Rectal smooth muscle tissue (tissue), 1 donor: ENCODE measurements at regions not wholly inside any gene's neighbourhood (a gene's known extent, or its start where the extent isn't known, plus 50 kb on each side); places are given as distances from the start of the nearest gene placed in this dataset.

Experiments used
- H3K27ac ChIP-seq: one replicate; pipeline ENCODE4 v1.7.0; 2013; ENCODE audit warnings: low read depth, low read length, inconsistent platforms
- H3K27me3 ChIP-seq: one replicate; pipeline ENCODE4 v1.7.0; 2013; ENCODE audit warnings: low read length; ENCODE audit not compliant: control insufficient read depth, insufficient read depth
- H3K36me3 ChIP-seq: one replicate; pipeline ENCODE4 v1.7.0; 2013; ENCODE audit warnings: low read length; ENCODE audit not compliant: control insufficient read depth, insufficient read depth
- H3K4me1 ChIP-seq: one replicate; pipeline ENCODE4 v1.7.0; 2013; ENCODE audit warnings: low read length; ENCODE audit not compliant: control insufficient read depth, insufficient read depth
- H3K4me3 ChIP-seq: one replicate; pipeline ENCODE4 v1.7.0; 2013; ENCODE audit warnings: low read length
- H3K9ac ChIP-seq: one replicate; pipeline ENCODE4 v1.7.0; 2013; ENCODE audit warnings: low read length

GRCh38 chr4:20572976-20573375 lies 127.3 kb upstream of the PACRGL start:
- H3K27ac ChIP-seq, result no peak overlapping the region
- H3K27me3 ChIP-seq, result no peaks in the 10 kb centered on the region
- no peaks in the 10 kb centered on the region for H3K36me3 ChIP-seq
- H3K9ac ChIP-seq, result no peak overlapping the region
- H3K4me3 ChIP-seq, result no peak overlapping the region
- no peaks in the 10 kb centered on the region for H3K4me1 ChIP-seq

- Histone ChIP-seq H3K27ac (no peak overlapping the region), H3K9ac (no peak overlapping the region), H3K4me1 (no peaks in the 10 kb centered on the region), H3K4me3 (no peak overlapping the region), H3K27me3 (no peaks in the 10 kb centered on the region), H3K36me3 (no peaks in the 10 kb centered on the region)
These were observed 125.3 kb upstream of the PACRGL start for GRCh38 chr4:20574986-20575385.

GRCh38 chr4:20575486-20575885 lies 124.8 kb upstream of the PACRGL start:
- H3K36me3 ChIP-seq, result no peaks in the 10 kb centered on the region
- H3K27ac ChIP-seq, result no peak overlapping the region
- no peak overlapping the region for H3K9ac ChIP-seq
- no peak overlapping the region for H3K4me3 ChIP-seq
- no peaks in the 10 kb centered on the region for H3K27me3 ChIP-seq
- H3K4me1 ChIP-seq, result no peaks in the 10 kb centered on the region

GRCh38 chr4:20576861-20577260 lies 123.4 kb upstream of the PACRGL start:
- H3K4me1 ChIP-seq, result no peaks in the 10 kb centered on the region

GRCh38 chr4:20577702-20578101 lies 122.6 kb upstream of the PACRGL start:
- Histone ChIP-seq H3K4me1 (no peaks in the 10 kb centered on the region), H3K4me3 (no peak overlapping the region), H3K27ac (no peak overlapping the region), H3K36me3 (no peaks in the 10 kb centered on the region), H3K27me3 (no peaks in the 10 kb centered on the region), H3K9ac (no peak overlapping the region)

More at GRCh38 chr4:20576861-20577260, 123.4 kb upstream of the PACRGL start:
- Histone ChIP-seq H3K4me3 (no peak overlapping the region), H3K36me3 (no peaks in the 10 kb centered on the region), H3K9ac (no peak overlapping the region), H3K27ac (no peak overlapping the region), H3K27me3 (no peaks in the 10 kb centered on the region)

GRCh38 chr4:20580907-20581306 lies 119.4 kb upstream of the PACRGL start:
- Histone ChIP-seq H3K36me3 (no peaks in the 10 kb centered on the region), H3K27me3 (no peaks in the 10 kb centered on the region), H3K9ac (no peak overlapping the region), H3K4me3 (no peak overlapping the region), H3K27ac (no peak overlapping the region), H3K4me1 (no peaks in the 10 kb centered on the region)

- Histone ChIP-seq H3K9ac (no peak overlapping the region), H3K4me3 (no peak overlapping the region), H3K4me1 (no peaks in the 10 kb centered on the region), H3K27ac (no peak overlapping the region), H3K27me3 (no peaks in the 10 kb centered on the region), H3K36me3 (no peaks in the 10 kb centered on the region)
These were observed 110.8 kb upstream of the PACRGL start for GRCh38 chr4:20589436-20589835.

- H3K36me3 ChIP-seq, result no peaks in the 10 kb centered on the region
- H3K4me3 ChIP-seq, result no peak overlapping the region
- H3K4me1 ChIP-seq, result no peaks in the 10 kb centered on the region
- no peak overlapping the region for H3K9ac ChIP-seq
- no peak overlapping the region for H3K27ac ChIP-seq
- no peaks in the 10 kb centered on the region for H3K27me3 ChIP-seq
These were observed 109.4 kb upstream of the PACRGL start for GRCh38 chr4:20590849-20591248.

- Histone ChIP-seq H3K4me3 (no peak overlapping the region), H3K36me3 (no peaks in the 10 kb centered on the region), H3K27ac (no peak overlapping the region), H3K27me3 (no peaks in the 10 kb centered on the region), H3K4me1 (no peaks in the 10 kb centered on the region), H3K9ac (no peak overlapping the region)
These were observed 108.7 kb upstream of the PACRGL start for GRCh38 chr4:20591571-20591970.

GRCh38 chr4:20592013-20592412 lies 108.2 kb upstream of the PACRGL start:
- H3K27me3 ChIP-seq, result no peaks in the 10 kb centered on the region

GRCh38 chr4:20592663-20593062 lies 107.6 kb upstream of the PACRGL start:
- Histone ChIP-seq H3K27ac (no peak overlapping the region), H3K4me3 (no peak overlapping the region), H3K4me1 (no peaks in the 10 kb centered on the region), H3K9ac (no peak overlapping the region), H3K27me3 (no peaks in the 10 kb centered on the region), H3K36me3 (no peaks in the 10 kb centered on the region)

More at GRCh38 chr4:20592013-20592412, 108.2 kb upstream of the PACRGL start:
- H3K4me3 ChIP-seq, result no peak overlapping the region
- no peaks in the 10 kb centered on the region for H3K4me1 ChIP-seq
- H3K27ac ChIP-seq, result no peak overlapping the region
- no peak overlapping the region for H3K9ac ChIP-seq
- no peaks in the 10 kb centered on the region for H3K36me3 ChIP-seq

- H3K4me3 ChIP-seq, result no peak overlapping the region
- no peak overlapping the region for H3K9ac ChIP-seq
- no peaks in the 10 kb centered on the region for H3K36me3 ChIP-seq
- no peaks in the 10 kb centered on the region for H3K4me1 ChIP-seq
- H3K27me3 ChIP-seq, result no peaks in the 10 kb centered on the region
- no peak overlapping the region for H3K27ac ChIP-seq
These were observed 101.6 kb upstream of the PACRGL start for GRCh38 chr4:20598626-20599025.

- no peak overlapping the region for H3K9ac ChIP-seq
- H3K36me3 ChIP-seq, result no peaks in the 10 kb centered on the region
- no peak overlapping the region for H3K4me3 ChIP-seq
- no peaks in the 10 kb centered on the region for H3K4me1 ChIP-seq
- no peaks in the 10 kb centered on the region for H3K27me3 ChIP-seq
- H3K27ac ChIP-seq, result no peak overlapping the region
These were observed 96.5 kb upstream of the PACRGL start for GRCh38 chr4:20603671-20604313.
